BE2C (cell line): ENCODE measurements at regions not wholly inside any gene's neighbourhood (a gene's known extent, or its start where the extent isn't known, plus 50 kb on each side); places are given as distances from the start of the nearest gene placed in this dataset.

Experiments
- DNase-seq: peaks from one replicate; pipeline ENCODE4 v3.0.0-alpha.2; 2020
- H3K27me3 ChIP-seq: fragments of 250-450 bp; sonication (Bioruptor Pico); 2 replicates; pipeline ENCODE4 v1.5.1; 2020; ENCODE audit warnings: mild to moderate bottlenecking
- H3K36me3 ChIP-seq: fragments of 250-450 bp; sonication (Bioruptor Pico); 2 replicates; pipeline ENCODE4 v1.5.1; 2020; ENCODE audit warnings: mild to moderate bottlenecking
- H3K4me1 ChIP-seq: fragments of 250-450 bp; sonication (Bioruptor Pico); 2 replicates; pipeline ENCODE4 v1.5.1; 2020
- H3K4me3 ChIP-seq: 2 replicates; pipeline ENCODE4 v1.5.1; 2011; ENCODE audit warnings: low read depth, low read length
- H3K9me3 ChIP-seq: fragments of 250-450 bp; sonication (Bioruptor Pico); 2 replicates; pipeline ENCODE4 v1.5.1; 2020
- TF ChIP-seq, protein P1 (sequence below): IDR thresholded peaks from 2 replicates; pipeline ENCODE4 v1.5.1; 2012; ENCODE audit warnings: mild to moderate bottlenecking, low read depth, low read length

- H3K27me3 ChIP-seq: no peaks in the 10 kb centered on the region
- no peaks in the 10 kb centered on the region for H3K36me3 ChIP-seq
- H3K9me3 ChIP-seq: no peaks in the 10 kb centered on the region
- TF ChIP-seq, protein P1, sequence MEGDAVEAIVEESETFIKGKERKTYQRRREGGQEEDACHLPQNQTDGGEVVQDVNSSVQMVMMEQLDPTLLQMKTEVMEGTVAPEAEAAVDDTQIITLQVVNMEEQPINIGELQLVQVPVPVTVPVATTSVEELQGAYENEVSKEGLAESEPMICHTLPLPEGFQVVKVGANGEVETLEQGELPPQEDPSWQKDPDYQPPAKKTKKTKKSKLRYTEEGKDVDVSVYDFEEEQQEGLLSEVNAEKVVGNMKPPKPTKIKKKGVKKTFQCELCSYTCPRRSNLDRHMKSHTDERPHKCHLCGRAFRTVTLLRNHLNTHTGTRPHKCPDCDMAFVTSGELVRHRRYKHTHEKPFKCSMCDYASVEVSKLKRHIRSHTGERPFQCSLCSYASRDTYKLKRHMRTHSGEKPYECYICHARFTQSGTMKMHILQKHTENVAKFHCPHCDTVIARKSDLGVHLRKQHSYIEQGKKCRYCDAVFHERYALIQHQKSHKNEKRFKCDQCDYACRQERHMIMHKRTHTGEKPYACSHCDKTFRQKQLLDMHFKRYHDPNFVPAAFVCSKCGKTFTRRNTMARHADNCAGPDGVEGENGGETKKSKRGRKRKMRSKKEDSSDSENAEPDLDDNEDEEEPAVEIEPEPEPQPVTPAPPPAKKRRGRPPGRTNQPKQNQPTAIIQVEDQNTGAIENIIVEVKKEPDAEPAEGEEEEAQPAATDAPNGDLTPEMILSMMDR: no peak
- DNase-seq: no peak
- no peak overlapping the region for H3K4me3 ChIP-seq
- no peaks in the 10 kb centered on the region for H3K4me1 ChIP-seq
These were observed 440.9 kb upstream of the EDIL3 start for GRCh38 chr5:84825606-84826005.

DNA sequence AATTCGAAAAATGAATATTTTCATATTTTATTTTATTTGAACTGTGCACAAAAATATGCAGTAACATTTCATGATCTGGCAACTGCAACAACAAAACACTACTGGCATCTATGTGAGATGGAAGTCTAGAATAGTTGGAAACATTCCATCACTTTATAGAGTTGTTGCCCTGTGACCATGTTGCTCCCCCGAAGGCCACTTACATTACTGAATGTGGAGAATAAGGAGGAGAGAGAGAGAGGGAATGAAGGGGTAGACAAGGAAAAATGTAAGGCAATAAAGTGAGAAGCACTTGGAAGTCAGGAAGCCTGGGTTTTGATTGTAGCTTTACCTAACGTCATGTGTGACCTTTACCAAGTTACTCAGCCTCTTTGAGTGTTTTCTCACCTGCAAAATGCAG is 437.2 kb upstream of the EDIL3 start:
- Histone ChIP-seq H3K27me3 (no peaks in the 10 kb centered on the region), H3K36me3 (no peaks in the 10 kb centered on the region), H3K4me1 (no peaks in the 10 kb centered on the region), H3K4me3 (no peak overlapping the region), H3K9me3 (no peaks in the 10 kb centered on the region)
- TF ChIP-seq, protein P1: no peak
- no peak for DNase-seq

DNA sequence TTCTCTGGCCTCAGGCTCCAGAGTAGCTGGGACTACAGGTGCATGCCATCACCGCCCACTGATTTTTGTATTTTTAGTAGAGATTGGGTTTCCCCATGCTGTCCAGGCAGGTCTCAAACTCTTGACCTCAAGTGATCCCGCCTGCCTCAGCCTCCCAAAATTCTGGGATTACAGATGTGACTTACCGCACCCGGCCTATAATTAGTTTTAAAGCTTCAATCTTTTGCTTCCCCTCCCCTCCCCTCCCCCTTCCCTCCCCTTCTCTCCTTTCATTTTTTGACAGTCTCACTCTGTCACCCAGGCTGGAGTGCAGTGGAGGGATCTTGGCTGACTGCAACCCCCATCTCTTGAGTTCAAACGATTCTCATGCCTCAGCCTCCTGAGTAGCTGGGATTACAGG is 433.3 kb upstream of the EDIL3 start:
- DNase-seq: no peak
- no peaks in the 10 kb centered on the region for H3K4me1 ChIP-seq
- no peak overlapping the region for H3K4me3 ChIP-seq
- no peaks in the 10 kb centered on the region for H3K27me3 ChIP-seq
- no peaks in the 10 kb centered on the region for H3K36me3 ChIP-seq
- TF ChIP-seq, protein P1: no peak
- H3K9me3 ChIP-seq: no peaks in the 10 kb centered on the region

DNA sequence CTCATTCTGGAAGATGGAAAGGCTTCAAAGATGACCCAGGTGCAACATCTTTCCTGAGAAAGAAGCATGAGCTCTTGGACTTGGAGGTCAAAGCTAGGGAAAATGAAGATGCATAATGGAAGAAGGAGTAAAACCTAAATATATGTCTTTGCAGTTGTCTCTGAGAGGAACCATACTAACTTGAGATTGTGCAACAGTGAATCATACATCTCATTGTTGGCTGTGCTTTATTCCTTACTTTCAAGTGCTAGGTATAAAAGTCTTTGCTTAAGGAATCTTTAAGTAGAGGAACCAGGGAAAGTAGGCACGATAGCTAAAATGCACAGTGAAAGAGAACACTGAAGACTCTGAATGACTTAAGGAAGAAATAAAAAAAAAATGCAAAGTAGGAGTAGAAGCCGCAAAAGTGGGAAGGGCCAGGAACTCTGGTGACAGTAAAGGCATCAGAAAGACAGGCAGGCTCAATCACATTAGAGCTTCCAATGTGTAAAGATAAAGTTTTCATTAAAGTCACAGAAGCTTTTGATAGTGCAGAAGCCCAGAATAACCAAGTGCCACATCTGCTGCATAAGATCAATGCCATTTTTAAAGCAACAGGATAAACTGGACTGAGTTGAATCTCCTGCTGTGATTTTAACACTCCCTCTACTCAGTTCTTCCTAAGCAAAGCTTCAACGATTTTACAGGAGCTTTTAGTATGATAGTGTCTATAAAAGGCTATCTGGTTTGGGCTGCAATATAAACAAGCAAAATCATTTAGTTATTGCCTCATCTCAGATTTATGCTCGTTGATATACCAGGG is 432.3 kb upstream of the EDIL3 start:
- no peak for DNase-seq
- no peaks in the 10 kb centered on the region for H3K9me3 ChIP-seq
- H3K4me3 ChIP-seq: no peak overlapping the region
- H3K27me3 ChIP-seq: no peaks in the 10 kb centered on the region
- TF ChIP-seq, protein P1: no peak
- H3K4me1 ChIP-seq: no peaks in the 10 kb centered on the region
- H3K36me3 ChIP-seq: no peaks in the 10 kb centered on the region

DNA sequence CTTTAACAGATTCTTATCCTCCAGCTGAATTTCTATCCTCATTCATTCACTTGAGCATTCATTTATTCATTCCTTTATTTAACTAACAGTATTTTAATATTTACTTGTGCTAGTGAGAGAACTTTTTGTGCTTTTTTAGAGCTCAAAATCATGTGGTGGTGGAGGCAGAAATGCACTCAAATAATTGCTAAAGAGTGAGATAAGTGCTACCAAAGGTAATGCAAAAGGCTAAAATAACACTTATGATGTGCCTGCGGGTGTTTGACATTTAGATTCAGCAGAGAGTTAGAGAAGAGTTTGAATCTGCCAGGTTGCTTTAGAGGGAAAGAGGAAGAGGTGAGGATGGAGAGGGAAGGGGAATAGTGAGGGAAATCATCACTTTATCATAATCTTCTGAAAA is 431.5 kb upstream of the EDIL3 start:
- Histone ChIP-seq H3K4me3 (no peak overlapping the region), H3K9me3 (no peaks in the 10 kb centered on the region), H3K36me3 (no peaks in the 10 kb centered on the region), H3K4me1 (no peaks in the 10 kb centered on the region), H3K27me3 (no peaks in the 10 kb centered on the region)
- DNase-seq: no peak
- TF ChIP-seq, protein P1: no peak

DNA sequence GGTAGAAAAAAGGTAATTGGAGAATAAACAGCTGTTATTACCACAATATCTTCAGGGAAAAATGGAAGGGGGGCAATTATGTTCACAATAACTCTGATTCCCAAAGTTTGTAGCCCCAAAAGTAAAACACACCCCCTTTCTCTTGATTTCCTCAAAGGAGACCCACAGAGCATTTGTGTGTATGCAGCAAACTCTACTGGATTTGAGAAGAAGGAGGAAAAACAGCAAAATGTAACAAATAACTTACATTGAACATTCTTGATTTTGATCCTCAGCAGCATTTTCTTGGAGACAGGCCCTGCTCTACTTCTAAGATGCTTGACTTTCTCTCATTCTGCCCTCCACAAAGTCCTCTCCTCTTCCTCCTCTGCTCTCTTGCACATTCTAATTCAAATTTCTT is 420.8 kb upstream of the EDIL3 start:
- Histone ChIP-seq H3K4me1 (no peaks in the 10 kb centered on the region), H3K9me3 (no peaks in the 10 kb centered on the region), H3K27me3 (no peaks in the 10 kb centered on the region), H3K4me3 (no peak overlapping the region), H3K36me3 (no peaks in the 10 kb centered on the region)
- no peak for DNase-seq
- TF ChIP-seq, protein P1: no peak
